ENCODE measurements at regions not wholly inside any gene's neighbourhood (a gene's known extent, or its start where the extent isn't known, plus 50 kb on each side); places are given as distances from the start of the nearest gene placed in this dataset.
A peak's percentile ranks its signal among the peaks of the same experiment; 100 is the strongest.

- TF ChIP-seq CTCF (IDR thresholded peaks at IDR 0.05), result no peak
- Histone ChIP-seq H3K27me3 (no peaks in the 10 kb centered on the region), H3K36me3 (no peaks in the 10 kb centered on the region), H3K4me3 (no peak overlapping the region), H3K9me3 (no peaks in the 10 kb centered on the region), H3K4me1 (no peaks in the 10 kb centered on the region), H3K27ac (no peak overlapping the region)
- intact Hi-C loops (cut with DNase I), result no loop called here
- DNase-seq (ENCODE audit: low spot score in 2 of 2), result no peak
Observed at GRCh38 chr6:165726290-165726875, 63.3 kb upstream of the PDE10A start.

GRCh38 chr6:165725201-165725600 lies 62.2 kb upstream of the PDE10A start:
- intact Hi-C loops (cut with DNase I), result no loop called here
- TF ChIP-seq CTCF (IDR thresholded peaks at IDR 0.05), result no peak

GRCh38 chr6:165723326-165723725 lies 60.3 kb upstream of the PDE10A start:
- DNase-seq (ENCODE audit: low spot score in 2 of 2), result no peak
- Histone ChIP-seq H3K9me3 (no peaks in the 10 kb centered on the region), H3K36me3 (no peaks in the 10 kb centered on the region), H3K4me1 (peaks cover 0 to 2% of the 10 kb centered on the region in 2 donors), H3K27me3 (no peaks in the 10 kb centered on the region), H3K27ac (no peak overlapping the region), H3K4me3 (no peak overlapping the region)
- intact Hi-C loops (cut with DNase I), result no loop called here
- no peak for TF ChIP-seq CTCF (IDR thresholded peaks at IDR 0.05)

More at GRCh38 chr6:165725201-165725600, 62.2 kb upstream of the PDE10A start:
- H3K9me3 ChIP-seq, result no peaks in the 10 kb centered on the region
- no peak for DNase-seq (ENCODE audit: low spot score in 2 of 2)
- no peaks in the 10 kb centered on the region for H3K27me3 ChIP-seq
- H3K27ac ChIP-seq, result no peak overlapping the region
- H3K36me3 ChIP-seq, result no peaks in the 10 kb centered on the region
- H3K4me3 ChIP-seq, result no peak overlapping the region
- no peaks in the 10 kb centered on the region for H3K4me1 ChIP-seq

GRCh38 chr6:165722022-165722421 lies 59.0 kb upstream of the PDE10A start:
- DNase-seq (ENCODE audit: low spot score in 2 of 2), result no peak
- no peaks in the 10 kb centered on the region for H3K36me3 ChIP-seq
- intact Hi-C loops (cut with DNase I), result no loop called here
- peaks cover 0 to 4% of the 10 kb centered on the region in 2 donors for H3K4me1 ChIP-seq
- no peak overlapping the region for H3K4me3 ChIP-seq
- TF ChIP-seq CTCF (IDR thresholded peaks at IDR 0.05), result no peak
- H3K27ac ChIP-seq, result no peak overlapping the region
- no peaks in the 10 kb centered on the region for H3K27me3 ChIP-seq
- no peaks in the 10 kb centered on the region for H3K9me3 ChIP-seq

GRCh38 chr6:165721356-165721755 lies 58.3 kb upstream of the PDE10A start:
- Histone ChIP-seq H3K4me1 (peaks cover 0 to 4% of the 10 kb centered on the region in 2 donors), H3K36me3 (no peaks in the 10 kb centered on the region), H3K27me3 (no peaks in the 10 kb centered on the region), H3K9me3 (no peaks in the 10 kb centered on the region), H3K4me3 (no peak overlapping the region), H3K27ac (no peak overlapping the region)
- intact Hi-C loops (cut with DNase I), result no loop called here
- DNase-seq (ENCODE audit: low spot score in 2 of 2), result no peak
- TF ChIP-seq CTCF (IDR thresholded peaks at IDR 0.05), result no peak

- Histone ChIP-seq H3K9me3 (no peaks in the 10 kb centered on the region), H3K27me3 (no peaks in the 10 kb centered on the region), H3K4me1 (peaks cover 0 to 4% of the 10 kb centered on the region in 2 donors), H3K4me3 (no peak overlapping the region), H3K36me3 (no peaks in the 10 kb centered on the region), H3K27ac (peak overlapping the region; percentile 59 to 67)
- TF ChIP-seq CTCF (IDR thresholded peaks at IDR 0.05), result no peak
- no peak for DNase-seq (ENCODE audit: low spot score in 2 of 2)
- intact Hi-C loops (cut with DNase I), result loop anchor here (5.0 kb wide), 1 partner anchor 56 kb away; the partner anchor contains the start of gene PDE10A
Observed at GRCh38 chr6:165718491-165718891, 55.5 kb upstream of the PDE10A start.

Measured in ascending aorta (tissue), 2 donors.